ENCODE measurements at regions not wholly inside any gene's neighbourhood (a gene's known extent, or its start where the extent isn't known, plus 50 kb on each side); places are given as distances from the start of the nearest gene placed in this dataset.

DNA sequence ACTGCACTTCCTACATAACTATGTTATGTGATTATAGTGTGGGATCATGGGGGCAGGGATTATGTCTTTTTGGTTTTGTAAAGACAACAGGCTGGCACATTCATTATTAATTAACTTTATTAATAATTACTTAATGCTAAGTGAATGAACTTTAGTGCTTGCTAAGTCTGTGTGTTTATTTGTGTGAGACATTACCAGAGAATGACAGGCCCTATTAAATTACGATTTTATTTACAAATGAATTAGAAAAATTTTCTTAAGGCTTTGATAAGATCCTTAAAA, 100.9 kb downstream of the CD83 start:
- TF ChIP-seq CTCF (IDR thresholded peaks at IDR 0.05) (no peak), RAD21 (IDR thresholded peaks at IDR 0.05; ENCODE audit: low read length) (no peak), MAX (IDR thresholded peaks at IDR 0.05; ENCODE audit: low read depth) (no peak), MXI1 (IDR thresholded peaks at IDR 0.05; ENCODE audit: low read depth, low read length) (no peak), FOXJ3 (CRISPR knock-in tag; IDR thresholded peaks at IDR 0.05) (no peak), POLR2AphosphoS5 (IDR thresholded peaks at IDR 0.05; ENCODE audit: low read depth, low read length) (no peak), SMC3 (IDR thresholded peaks at IDR 0.05; ENCODE audit: low read depth, low read length) (no peak), CHD2 (IDR thresholded peaks at IDR 0.05; ENCODE audit: low read length, partially characterized antibody) (no peak), RFX5 (IDR thresholded peaks at IDR 0.05; ENCODE audit: low read length) (no peak), PBX3 (IDR thresholded peaks at IDR 0.05) (no peak), REST (IDR thresholded peaks at IDR 0.05; ENCODE audit: low read depth, low read length) (no peak), TEAD4 (IDR thresholded peaks at IDR 0.05; ENCODE audit: borderline replicate concordance, insufficient read depth) (no peak), TAF1 (IDR thresholded peaks at IDR 0.05; ENCODE audit: borderline replicate concordance, low read depth, low read length) (no peak)
- TF ChIP-seq, protein P1, sequence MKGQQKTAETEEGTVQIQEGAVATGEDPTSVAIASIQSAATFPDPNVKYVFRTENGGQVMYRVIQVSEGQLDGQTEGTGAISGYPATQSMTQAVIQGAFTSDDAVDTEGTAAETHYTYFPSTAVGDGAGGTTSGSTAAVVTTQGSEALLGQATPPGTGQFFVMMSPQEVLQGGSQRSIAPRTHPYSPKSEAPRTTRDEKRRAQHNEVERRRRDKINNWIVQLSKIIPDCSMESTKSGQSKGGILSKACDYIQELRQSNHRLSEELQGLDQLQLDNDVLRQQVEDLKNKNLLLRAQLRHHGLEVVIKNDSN (IDR thresholded peaks at IDR 0.05; ENCODE audit: borderline replicate concordance, low read depth) = no peak

Measured in SK-N-SH (cell line).